Osteoblast (primary cell): ENCODE measurements at regions not wholly inside any gene's neighbourhood (a gene's known extent, or its start where the extent isn't known, plus 50 kb on each side); places are given as distances from the start of the nearest gene placed in this dataset.

ENCODE experiments used
- DNase-seq: peaks from one replicate; pipeline ENCODE4 v3.0.0; 2011; ENCODE audit warnings: low spot score, mixed read lengths; ENCODE audit not compliant: insufficient read length; ENCODE audit errors: missing footprints
- H2AFZ ChIP-seq: 2 replicates; pipeline ENCODE4 v1.6.0; 2011; ENCODE audit warnings: mild to moderate bottlenecking, low read length
- H3K27ac ChIP-seq: 2 replicates; pipeline ENCODE4 v1.5.1; 2011; ENCODE audit warnings: mild to moderate bottlenecking, low read depth, low read length, moderate library complexity
- H3K27me3 ChIP-seq: 2 replicates; pipeline ENCODE4 v1.6.0; 2012; ENCODE audit warnings: mild to moderate bottlenecking, control low read depth, inconsistent platforms, low read length, moderate library complexity; ENCODE audit not compliant: insufficient read depth
- H3K36me3 ChIP-seq: 2 replicates; pipeline ENCODE4 v1.5.1; 2011; ENCODE audit warnings: mild to moderate bottlenecking, low read length, control low read depth, moderate library complexity; ENCODE audit not compliant: insufficient read depth
- H3K4me1 ChIP-seq: 2 replicates; pipeline ENCODE4 v1.5.1; 2011; ENCODE audit warnings: mild to moderate bottlenecking, low read length, control low read depth, moderate library complexity; ENCODE audit not compliant: insufficient read depth
- H3K4me2 ChIP-seq: 2 replicates; pipeline ENCODE4 v1.6.0; 2011; ENCODE audit warnings: mild to moderate bottlenecking, low read length; ENCODE audit not compliant: insufficient read depth
- H3K4me3 ChIP-seq: fragments of 200-600 bp; sonication (generic); 3 replicates; pipeline ENCODE4 v1.5.1; 2012; ENCODE audit warnings: mild to moderate bottlenecking, low read length, inconsistent platforms; ENCODE audit not compliant: insufficient read depth
- H3K79me2 ChIP-seq: 2 replicates; pipeline ENCODE4 v1.6.0; 2012; ENCODE audit warnings: mild to moderate bottlenecking, low read length, control low read depth, inconsistent platforms; ENCODE audit not compliant: insufficient read depth
- H3K9me3 ChIP-seq: 2 replicates; pipeline ENCODE4 v1.5.1; 2011; ENCODE audit warnings: low read depth, low read length, control low read depth
- H4K20me1 ChIP-seq: 2 replicates; pipeline ENCODE4 v1.6.0; 2012; ENCODE audit warnings: mild to moderate bottlenecking, low read length, control low read depth; ENCODE audit not compliant: insufficient read depth
- TF ChIP-seq, protein P1 (sequence below): IDR thresholded peaks from 2 replicates; pipeline ENCODE4 v1.5.1; 2011; ENCODE audit warnings: mild to moderate bottlenecking, low read depth, low read length, moderate library complexity; ENCODE audit errors: extremely low read depth

GRCh38 chr17:53093391-53093790, 729.3 kb upstream of the KIF2B start:
- Histone ChIP-seq H2AFZ (no peak overlapping the region), H3K27ac (no peak overlapping the region), H3K4me3 (no peak overlapping the region), H3K4me1 (no peaks in the 10 kb centered on the region), H3K4me2 (no peak overlapping the region), H4K20me1 (no peaks in the 10 kb centered on the region), H3K27me3 (no peaks in the 10 kb centered on the region), H3K36me3 (no peaks in the 10 kb centered on the region), H3K79me2 (no peaks in the 10 kb centered on the region), H3K9me3 (peaks cover 4% of the 10 kb centered on the region)
- DNase-seq = no peak
- TF ChIP-seq, protein P1, sequence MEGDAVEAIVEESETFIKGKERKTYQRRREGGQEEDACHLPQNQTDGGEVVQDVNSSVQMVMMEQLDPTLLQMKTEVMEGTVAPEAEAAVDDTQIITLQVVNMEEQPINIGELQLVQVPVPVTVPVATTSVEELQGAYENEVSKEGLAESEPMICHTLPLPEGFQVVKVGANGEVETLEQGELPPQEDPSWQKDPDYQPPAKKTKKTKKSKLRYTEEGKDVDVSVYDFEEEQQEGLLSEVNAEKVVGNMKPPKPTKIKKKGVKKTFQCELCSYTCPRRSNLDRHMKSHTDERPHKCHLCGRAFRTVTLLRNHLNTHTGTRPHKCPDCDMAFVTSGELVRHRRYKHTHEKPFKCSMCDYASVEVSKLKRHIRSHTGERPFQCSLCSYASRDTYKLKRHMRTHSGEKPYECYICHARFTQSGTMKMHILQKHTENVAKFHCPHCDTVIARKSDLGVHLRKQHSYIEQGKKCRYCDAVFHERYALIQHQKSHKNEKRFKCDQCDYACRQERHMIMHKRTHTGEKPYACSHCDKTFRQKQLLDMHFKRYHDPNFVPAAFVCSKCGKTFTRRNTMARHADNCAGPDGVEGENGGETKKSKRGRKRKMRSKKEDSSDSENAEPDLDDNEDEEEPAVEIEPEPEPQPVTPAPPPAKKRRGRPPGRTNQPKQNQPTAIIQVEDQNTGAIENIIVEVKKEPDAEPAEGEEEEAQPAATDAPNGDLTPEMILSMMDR = no peak

GRCh38 chr17:53092072-53092471, 730.7 kb upstream of the KIF2B start:
- Histone ChIP-seq H3K79me2 (no peaks in the 10 kb centered on the region), H3K27me3 (no peaks in the 10 kb centered on the region), H3K4me3 (no peak overlapping the region), H3K4me1 (no peaks in the 10 kb centered on the region), H3K36me3 (no peaks in the 10 kb centered on the region), H4K20me1 (no peaks in the 10 kb centered on the region), H3K4me2 (no peak overlapping the region), H3K27ac (no peak overlapping the region), H2AFZ (no peak overlapping the region), H3K9me3 (no peaks in the 10 kb centered on the region)
- TF ChIP-seq, protein P1 = no peak
- no peak for DNase-seq

GRCh38 chr17:53090770-53091169, 732.0 kb upstream of the KIF2B start:
- Histone ChIP-seq H3K4me1 (no peaks in the 10 kb centered on the region), H3K27ac (no peak overlapping the region), H3K4me3 (no peak overlapping the region), H4K20me1 (no peaks in the 10 kb centered on the region), H2AFZ (no peak overlapping the region), H3K27me3 (no peaks in the 10 kb centered on the region), H3K36me3 (no peaks in the 10 kb centered on the region), H3K79me2 (no peaks in the 10 kb centered on the region), H3K4me2 (no peak overlapping the region), H3K9me3 (no peaks in the 10 kb centered on the region)
- TF ChIP-seq, protein P1 = no peak
- DNase-seq = no peak

- Histone ChIP-seq H3K4me2 (no peak overlapping the region), H3K9me3 (no peaks in the 10 kb centered on the region), H3K4me3 (no peak overlapping the region), H3K27me3 (no peaks in the 10 kb centered on the region), H3K4me1 (no peaks in the 10 kb centered on the region), H3K36me3 (no peaks in the 10 kb centered on the region), H2AFZ (no peak overlapping the region), H4K20me1 (no peaks in the 10 kb centered on the region), H3K27ac (no peak overlapping the region), H3K79me2 (no peaks in the 10 kb centered on the region)
- TF ChIP-seq, protein P1 = no peak
- no peak for DNase-seq
Measured at GRCh38 chr17:53088481-53088880, 734.2 kb upstream of the KIF2B start.
